Activated naive CD8-positive, alpha-beta T cell treated with anti-CD3 and anti-CD28 coated beads for 36 hours (primary cell): ENCODE measurements at regions not wholly inside any gene's neighbourhood (a gene's known extent, or its start where the extent isn't known, plus 50 kb on each side); places are given as distances from the start of the nearest gene placed in this dataset.

Source experiments
- DNase-seq: peaks from one replicate; pipeline ENCODE4 v3.0.0; 2021
- H3K27ac Mint-ChIP-seq: one replicate; pipeline ENCODE4 v1.8.0; 2022; ENCODE audit warnings: mild to moderate bottlenecking, moderate library complexity, mixed read lengths
- H3K27me3 Mint-ChIP-seq: one replicate; pipeline ENCODE4 v1.8.0; 2022; ENCODE audit warnings: mild to moderate bottlenecking, mixed read lengths
- H3K36me3 Mint-ChIP-seq: one replicate; pipeline ENCODE4 v1.8.0; 2021; ENCODE audit warnings: mild to moderate bottlenecking, mixed read lengths
- H3K4me1 Mint-ChIP-seq: one replicate; pipeline ENCODE4 v1.8.0; 2021; ENCODE audit warnings: mixed read lengths
- H3K4me3 Mint-ChIP-seq: one replicate; pipeline ENCODE4 v1.8.0; 2022; ENCODE audit warnings: mild to moderate bottlenecking, moderate library complexity, mixed read lengths
- H3K9me3 Mint-ChIP-seq: one replicate; pipeline ENCODE4 v1.8.0; 2022; ENCODE audit warnings: mixed read lengths

DNA sequence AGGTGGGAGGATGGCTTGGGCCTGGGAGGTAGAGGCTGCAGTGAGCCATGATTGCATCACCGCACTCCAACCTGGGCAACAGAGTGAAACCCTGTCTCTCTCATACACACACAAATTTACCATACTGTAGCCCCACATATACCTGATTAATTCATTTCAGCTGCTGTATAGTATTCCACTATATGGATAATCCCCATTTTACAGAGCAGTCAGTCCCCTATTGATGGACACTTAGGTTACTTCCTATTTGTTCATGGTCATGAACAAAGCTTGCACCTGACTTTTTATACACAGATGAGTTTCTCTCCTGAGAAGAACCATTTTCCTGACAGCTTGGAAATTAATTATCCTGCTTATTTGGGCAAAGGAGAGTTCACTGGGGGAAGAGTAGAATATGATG lies 59.2 kb downstream of the EMX2 start:
- Mint-ChIP-seq H3K27ac (no peak overlapping the region), H3K9me3 (peaks cover 1% of the 10 kb centered on the region), H3K4me1 (no peaks in the 10 kb centered on the region), H3K36me3 (no peaks in the 10 kb centered on the region), H3K4me3 (no peak overlapping the region), H3K27me3 (peaks cover 20% of the 10 kb centered on the region)
- no peak for DNase-seq

- H3K4me3 Mint-ChIP-seq: no peak overlapping the region
- peaks cover 1% of the 10 kb centered on the region for H3K9me3 Mint-ChIP-seq
- H3K27ac Mint-ChIP-seq: no peak overlapping the region
- no peaks in the 10 kb centered on the region for H3K36me3 Mint-ChIP-seq
- H3K4me1 Mint-ChIP-seq: no peaks in the 10 kb centered on the region
- H3K27me3 Mint-ChIP-seq: peaks cover 11% of the 10 kb centered on the region
- no peak for DNase-seq
Measured at GRCh38 chr10:117603081-117603480, 60.5 kb downstream of the EMX2 start.

DNA sequence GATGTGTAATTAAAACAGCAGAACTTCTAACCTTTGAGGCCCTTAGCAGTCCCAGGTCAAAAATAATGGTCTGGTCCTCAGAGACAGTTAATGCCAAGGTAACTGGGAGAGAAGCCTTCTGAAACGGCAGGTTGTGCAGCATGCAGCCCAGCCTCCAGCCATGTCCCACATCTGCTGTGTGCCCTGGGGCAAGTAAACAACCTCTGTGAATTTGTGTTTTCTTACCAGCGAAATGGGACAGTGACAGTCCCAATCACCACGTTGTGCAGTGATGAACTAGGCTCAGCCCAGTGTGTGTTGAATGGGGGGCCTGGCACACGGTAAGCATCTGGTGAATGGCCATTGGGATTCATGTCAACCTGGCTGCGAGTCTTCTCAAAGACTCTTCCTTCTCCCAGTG lies 61.2 kb downstream of the EMX2 start:
- H3K27ac Mint-ChIP-seq: no peak overlapping the region
- DNase-seq: no peak
- H3K9me3 Mint-ChIP-seq: peaks cover 1% of the 10 kb centered on the region
- H3K4me1 Mint-ChIP-seq: no peaks in the 10 kb centered on the region
- peaks cover 9% of the 10 kb centered on the region for H3K27me3 Mint-ChIP-seq
- no peaks in the 10 kb centered on the region for H3K36me3 Mint-ChIP-seq
- H3K4me3 Mint-ChIP-seq: no peak overlapping the region

GRCh38 chr10:117609095-117609795 lies 66.7 kb downstream of the EMX2 start:
- H3K4me3 Mint-ChIP-seq: no peak overlapping the region
- no peak overlapping the region for H3K27ac Mint-ChIP-seq
- H3K4me1 Mint-ChIP-seq: no peaks in the 10 kb centered on the region
- H3K36me3 Mint-ChIP-seq: no peaks in the 10 kb centered on the region
- no peak for DNase-seq
- H3K9me3 Mint-ChIP-seq: peaks cover 1% of the 10 kb centered on the region
- peaks cover 20% of the 10 kb centered on the region for H3K27me3 Mint-ChIP-seq

GRCh38 chr10:117609796-117610170 lies 67.2 kb downstream of the EMX2 start:
- Mint-ChIP-seq H3K4me3 (no peak overlapping the region), H3K4me1 (no peaks in the 10 kb centered on the region), H3K36me3 (no peaks in the 10 kb centered on the region), H3K9me3 (peaks cover 1% of the 10 kb centered on the region), H3K27me3 (peaks cover 20% of the 10 kb centered on the region), H3K27ac (no peak overlapping the region)
- no peak for DNase-seq

DNA sequence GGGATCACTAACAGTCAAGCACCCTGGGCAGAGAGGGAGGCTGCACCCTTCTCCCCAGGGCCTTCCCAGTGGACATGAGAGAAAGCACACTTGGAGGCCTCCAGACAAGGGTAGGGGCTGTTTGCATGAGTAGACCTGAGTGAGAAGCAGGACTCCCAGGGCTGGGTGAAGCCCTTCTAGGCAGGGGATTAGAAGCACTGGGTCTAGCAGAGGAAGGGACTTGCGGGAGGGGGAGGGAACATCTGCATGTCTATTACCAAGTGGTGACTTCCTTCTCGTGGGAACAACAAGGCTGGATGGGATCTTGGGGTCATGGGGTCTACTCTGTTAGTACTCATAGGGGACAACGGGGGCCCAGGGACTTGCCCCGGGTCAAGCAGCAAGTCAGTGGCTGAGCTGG lies 67.8 kb downstream of the EMX2 start:
- no peak overlapping the region for H3K27ac Mint-ChIP-seq
- H3K4me3 Mint-ChIP-seq: no peak overlapping the region
- no peaks in the 10 kb centered on the region for H3K4me1 Mint-ChIP-seq
- H3K36me3 Mint-ChIP-seq: no peaks in the 10 kb centered on the region
- DNase-seq: no peak
- no peaks in the 10 kb centered on the region for H3K9me3 Mint-ChIP-seq
- H3K27me3 Mint-ChIP-seq: peaks cover 23% of the 10 kb centered on the region

DNA sequence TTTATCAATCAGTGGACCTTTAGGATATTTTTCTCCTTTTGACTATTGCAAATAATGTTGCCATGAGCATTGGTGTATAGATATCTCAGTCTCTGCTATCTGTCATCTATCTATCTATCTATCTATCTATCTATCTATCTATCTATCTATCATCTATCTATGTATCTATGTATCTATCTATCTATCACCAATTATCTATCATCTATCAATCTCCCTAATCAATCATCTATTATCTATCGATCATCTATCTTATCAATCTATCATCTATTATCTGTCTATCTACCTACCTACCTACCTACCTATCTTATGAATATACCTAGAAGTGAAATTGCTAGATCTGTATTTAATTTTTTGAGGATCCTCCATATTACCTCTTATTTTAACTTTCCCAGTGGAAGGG lies 69.6 kb downstream of the EMX2 start:
- Mint-ChIP-seq H3K27me3 (peaks cover 29% of the 10 kb centered on the region), H3K9me3 (no peaks in the 10 kb centered on the region), H3K36me3 (no peaks in the 10 kb centered on the region), H3K4me3 (no peak overlapping the region), H3K4me1 (no peaks in the 10 kb centered on the region), H3K27ac (no peak overlapping the region)
- no peak for DNase-seq

DNA sequence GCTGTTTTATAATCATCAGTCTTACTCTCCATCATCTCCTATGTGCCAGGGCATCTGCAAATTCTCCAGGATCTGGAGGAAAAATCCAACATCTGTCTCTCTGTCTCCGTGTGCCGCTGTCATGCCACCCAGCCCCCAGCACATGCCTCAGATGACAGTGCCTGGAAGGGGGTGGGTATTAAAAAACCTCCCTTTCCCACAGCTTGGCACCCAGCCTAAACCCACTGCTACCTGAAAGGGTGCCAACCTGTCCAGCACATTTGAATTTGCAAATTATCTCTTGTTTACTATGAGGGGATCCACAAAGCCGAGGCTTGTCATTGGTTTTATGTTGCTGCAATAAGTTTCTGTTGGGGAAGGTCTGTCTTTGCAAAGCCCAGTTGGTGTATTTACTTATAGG lies 73.1 kb downstream of the EMX2 start:
- no peak for DNase-seq
- Mint-ChIP-seq H3K36me3 (no peaks in the 10 kb centered on the region), H3K4me3 (no peak overlapping the region), H3K27ac (no peak overlapping the region), H3K4me1 (no peaks in the 10 kb centered on the region), H3K9me3 (no peaks in the 10 kb centered on the region), H3K27me3 (peaks cover 25% of the 10 kb centered on the region)

- H3K4me3 Mint-ChIP-seq: no peak overlapping the region
- H3K36me3 Mint-ChIP-seq: no peaks in the 10 kb centered on the region
- H3K4me1 Mint-ChIP-seq: no peaks in the 10 kb centered on the region
- no peak overlapping the region for H3K27ac Mint-ChIP-seq
- peaks cover 25% of the 10 kb centered on the region for H3K27me3 Mint-ChIP-seq
- no peak for DNase-seq
- H3K9me3 Mint-ChIP-seq: no peaks in the 10 kb centered on the region
Measured at GRCh38 chr10:117616179-117616578, 73.6 kb downstream of the EMX2 start.

- H3K27ac Mint-ChIP-seq: no peak overlapping the region
- no peaks in the 10 kb centered on the region for H3K36me3 Mint-ChIP-seq
- H3K9me3 Mint-ChIP-seq: no peaks in the 10 kb centered on the region
- peaks cover 29% of the 10 kb centered on the region for H3K27me3 Mint-ChIP-seq
- H3K4me1 Mint-ChIP-seq: no peaks in the 10 kb centered on the region
- no peak overlapping the region for H3K4me3 Mint-ChIP-seq
- no peak for DNase-seq
Measured at GRCh38 chr10:117617086-117617485, 74.5 kb downstream of the EMX2 start.

DNA sequence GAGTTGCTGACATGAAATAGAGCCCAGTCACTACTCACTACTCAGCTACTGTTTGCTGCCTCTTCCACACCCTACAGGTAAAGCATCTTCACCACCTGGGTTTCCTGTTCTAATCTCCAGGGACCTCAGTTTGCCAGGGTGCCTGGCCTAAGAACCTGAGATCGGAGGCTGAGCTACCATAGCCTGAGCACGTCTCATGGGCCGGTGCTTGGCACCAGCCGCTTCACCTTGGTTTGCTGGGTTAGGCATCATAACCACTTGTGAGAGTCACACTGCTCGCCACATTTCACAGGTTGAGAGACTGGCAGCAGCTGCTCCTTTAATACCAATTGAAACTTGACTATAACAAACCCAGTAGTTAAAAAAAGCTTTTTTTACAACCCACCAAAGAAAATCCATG lies 75.1 kb downstream of the EMX2 start:
- H3K36me3 Mint-ChIP-seq: no peaks in the 10 kb centered on the region
- H3K9me3 Mint-ChIP-seq: no peaks in the 10 kb centered on the region
- H3K4me1 Mint-ChIP-seq: no peaks in the 10 kb centered on the region
- H3K27ac Mint-ChIP-seq: no peak overlapping the region
- no peak overlapping the region for H3K4me3 Mint-ChIP-seq
- no peak for DNase-seq
- peaks cover 25% of the 10 kb centered on the region for H3K27me3 Mint-ChIP-seq

DNA sequence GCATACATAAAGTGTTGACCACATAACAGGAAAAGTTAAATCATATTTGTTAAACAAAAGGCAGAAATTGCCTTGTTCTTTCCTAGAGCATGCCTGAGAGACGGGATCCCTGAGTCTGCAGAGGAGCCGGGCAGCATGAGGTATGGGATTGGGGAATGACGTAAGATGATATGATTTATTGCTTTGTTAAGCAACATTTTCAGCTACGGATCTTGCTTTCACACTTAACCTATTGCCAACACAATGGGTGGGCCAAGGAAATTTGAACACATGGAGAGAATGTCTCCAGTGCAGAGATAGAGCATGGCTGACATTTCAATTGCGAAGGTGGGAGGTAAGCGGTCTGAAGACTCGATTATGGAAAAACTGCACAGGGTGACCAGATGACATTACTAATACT lies 76.7 kb downstream of the EMX2 start:
- H3K27ac Mint-ChIP-seq: no peak overlapping the region
- no peaks in the 10 kb centered on the region for H3K36me3 Mint-ChIP-seq
- H3K4me3 Mint-ChIP-seq: no peak overlapping the region
- H3K4me1 Mint-ChIP-seq: no peaks in the 10 kb centered on the region
- H3K27me3 Mint-ChIP-seq: peaks cover 25% of the 10 kb centered on the region
- no peaks in the 10 kb centered on the region for H3K9me3 Mint-ChIP-seq
- DNase-seq: no peak

- no peak overlapping the region for H3K27ac Mint-ChIP-seq
- H3K27me3 Mint-ChIP-seq: peaks cover 25% of the 10 kb centered on the region
- DNase-seq: no peak
- no peak overlapping the region for H3K4me3 Mint-ChIP-seq
- no peaks in the 10 kb centered on the region for H3K4me1 Mint-ChIP-seq
- H3K9me3 Mint-ChIP-seq: no peaks in the 10 kb centered on the region
- no peaks in the 10 kb centered on the region for H3K36me3 Mint-ChIP-seq
Measured at GRCh38 chr10:117619707-117620405, 77.3 kb downstream of the EMX2 start.

GRCh38 chr10:117621196-117621595 lies 78.7 kb downstream of the EMX2 start:
- no peak overlapping the region for H3K27ac Mint-ChIP-seq
- no peaks in the 10 kb centered on the region for H3K36me3 Mint-ChIP-seq
- DNase-seq: no peak
- no peaks in the 10 kb centered on the region for H3K9me3 Mint-ChIP-seq
- no peak overlapping the region for H3K4me3 Mint-ChIP-seq
- H3K4me1 Mint-ChIP-seq: no peaks in the 10 kb centered on the region
- H3K27me3 Mint-ChIP-seq: peaks cover 19% of the 10 kb centered on the region

GRCh38 chr10:117621795-117622420 lies 79.4 kb downstream of the EMX2 start:
- no peaks in the 10 kb centered on the region for H3K4me1 Mint-ChIP-seq
- DNase-seq: no peak
- H3K36me3 Mint-ChIP-seq: no peaks in the 10 kb centered on the region
- H3K27ac Mint-ChIP-seq: no peak overlapping the region
- H3K4me3 Mint-ChIP-seq: no peak overlapping the region
- peaks cover 19% of the 10 kb centered on the region for H3K27me3 Mint-ChIP-seq
- H3K9me3 Mint-ChIP-seq: no peaks in the 10 kb centered on the region
